ENCODE measurements at regions not wholly inside any gene's neighbourhood (a gene's known extent, or its start where the extent isn't known, plus 50 kb on each side); places are given as distances from the start of the nearest gene placed in this dataset.

DNA sequence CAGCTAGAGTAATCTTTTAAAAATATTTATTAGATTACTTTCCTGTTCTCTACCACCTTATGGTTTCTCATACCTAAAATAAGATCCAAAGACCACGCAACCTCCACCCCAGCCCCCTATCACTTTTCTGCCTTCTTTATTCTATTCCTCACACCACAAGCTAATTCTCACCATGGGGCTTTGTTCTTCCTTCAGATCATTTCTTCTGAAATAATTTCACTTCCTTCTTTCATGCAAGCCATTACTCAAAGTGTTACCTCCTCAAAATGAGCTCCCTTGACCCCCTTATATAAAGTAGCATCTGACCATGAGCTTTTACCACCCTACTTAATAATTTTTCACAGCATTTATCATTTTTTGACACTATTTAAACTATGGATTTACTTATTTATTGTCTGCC lies 233.2 kb upstream of the TMCO5A start:
- TF ChIP-seq POLR2A (IDR thresholded peaks at IDR 0.05; ENCODE audit: low read length), result no peak
- TF ChIP-seq GATA1 (IDR thresholded peaks at IDR 0.05; ENCODE audit: low read depth, low read length), result no peak
